ENCODE measurements at regions not wholly inside any gene's neighbourhood (a gene's known extent, or its start where the extent isn't known, plus 50 kb on each side); places are given as distances from the start of the nearest gene placed in this dataset.

GRCh38 chr18:76573325-76574025, 78.4 kb upstream of the ZNF516 start (continued):
- no peak for TF ChIP-seq CHD7 (IDR thresholded peaks at IDR 0.05; ENCODE audit: insufficient replicate concordance, low read length)
- TF ChIP-seq POLR2A (IDR thresholded peaks at IDR 0.05; ENCODE audit: control extremely low read depth in 1 of 2, low read depth in 2 of 2, low read length in 2 of 2), result no peak
- no peak for TF ChIP-seq TAF1 (IDR thresholded peaks at IDR 0.05; ENCODE audit: low read depth, low read length)
- TF ChIP-seq NANOG (IDR thresholded peaks at IDR 0.05; ENCODE audit: insufficient read depth, low read depth, low read length, poor library complexity, severe bottlenecking), result no peak
- no peak for TF ChIP-seq BACH1 (IDR thresholded peaks at IDR 0.05; ENCODE audit: low read length)
- TF ChIP-seq BCL11A (IDR thresholded peaks at IDR 0.05; ENCODE audit: low read depth in 2 of 2, low read length in 2 of 2), result no peak
- TF ChIP-seq ATF2 (IDR thresholded peaks at IDR 0.05; ENCODE audit: low read length), result no peak

Data from H1 (cell line).